GM19468 (cell line): ENCODE measurements at regions not wholly inside any gene's neighbourhood (a gene's known extent, or its start where the extent isn't known, plus 50 kb on each side); places are given as distances from the start of the nearest gene placed in this dataset.

Experiments used
- ATAC-seq: cut with Tn5 transposase; IDR thresholded peaks from one replicate; pipeline ENCODE4 v1.9.1; 2021; ENCODE audit warnings: mild to moderate bottlenecking, moderate library complexity, moderate number of reproducible peaks; ENCODE audit not compliant: unreplicated experiment; ENCODE audit errors: extremely low read depth

DNA sequence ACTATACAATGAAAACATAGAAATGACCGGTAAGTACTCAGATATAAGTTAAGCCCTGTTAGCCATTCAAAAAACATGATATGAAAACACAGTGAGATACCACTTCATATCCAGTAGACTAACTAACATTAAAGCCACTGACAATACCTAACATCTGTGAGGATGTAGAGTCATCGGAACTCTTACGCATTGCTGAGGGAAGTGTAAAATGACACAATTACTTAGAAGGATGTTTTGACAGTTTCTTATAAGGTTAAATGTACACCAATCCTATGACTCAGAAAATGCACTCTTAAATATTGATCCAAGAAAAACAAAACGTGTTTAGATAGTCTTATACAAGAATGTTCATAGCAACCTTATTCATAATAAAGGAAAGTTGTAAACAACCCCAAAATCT is 782.9 kb downstream of the BCL11B start:
- ATAC-seq, result no peak

DNA sequence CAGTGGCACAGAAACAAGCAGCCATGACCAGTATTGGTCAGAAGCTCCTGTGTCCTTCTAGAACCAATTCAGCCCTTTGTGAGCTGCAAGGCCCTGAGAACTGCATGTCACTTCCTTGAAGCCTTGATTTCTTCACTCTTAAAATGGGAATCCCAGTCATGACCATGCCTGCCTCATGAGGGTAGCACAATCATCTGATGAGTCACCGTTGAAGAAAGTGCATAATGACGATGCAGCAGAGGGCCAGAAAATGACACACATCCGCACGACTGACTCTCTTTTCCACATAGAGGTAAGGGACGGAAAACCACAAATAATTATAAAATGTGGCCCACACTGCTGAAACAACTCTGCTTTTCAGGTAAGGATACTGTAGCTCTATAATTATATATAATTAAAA is 777.4 kb downstream of the BCL11B start:
- no peak for ATAC-seq

GRCh38 chr14:98498019-98498885 is 773.7 kb downstream of the BCL11B start:
- ATAC-seq, result no peak

DNA sequence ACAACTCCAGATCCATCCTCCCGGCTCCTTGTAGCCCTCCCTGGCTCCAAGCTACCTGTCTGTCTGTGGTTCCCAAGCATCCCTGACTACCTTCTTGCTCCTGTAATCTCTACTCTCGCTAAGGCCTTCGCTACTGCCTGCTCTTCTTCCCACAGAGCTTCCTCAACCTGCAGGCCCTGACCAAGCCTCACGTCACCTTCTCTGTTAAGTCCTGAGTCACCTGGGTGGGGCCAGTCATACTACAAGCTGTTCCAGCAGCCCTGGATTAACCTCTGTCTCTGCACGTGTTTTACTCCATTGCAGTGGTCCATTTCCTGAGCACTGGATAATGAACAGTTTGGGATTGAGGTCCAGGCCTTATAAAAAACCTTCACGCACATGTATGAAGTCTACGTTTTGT is 770.7 kb downstream of the BCL11B start:
- no peak for ATAC-seq

DNA sequence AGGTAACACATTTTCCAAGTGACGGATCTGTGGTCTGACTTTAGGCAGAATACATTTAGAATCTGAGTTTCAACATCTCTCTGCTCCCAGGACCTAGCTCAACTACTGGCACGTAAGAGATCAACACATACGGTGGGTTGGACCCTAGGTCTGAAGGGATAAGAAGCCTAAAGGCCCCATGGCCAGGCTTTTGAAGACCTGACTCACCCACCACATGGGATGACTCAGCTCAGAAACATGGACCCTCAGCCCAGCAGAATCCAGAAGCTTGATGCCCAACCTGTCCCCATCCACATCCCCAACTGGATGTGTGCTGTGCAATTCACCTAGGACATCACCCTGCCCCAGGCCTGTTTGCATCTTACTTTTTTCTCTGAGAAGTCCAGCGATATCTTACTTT is 770.2 kb downstream of the BCL11B start:
- no peak for ATAC-seq

DNA sequence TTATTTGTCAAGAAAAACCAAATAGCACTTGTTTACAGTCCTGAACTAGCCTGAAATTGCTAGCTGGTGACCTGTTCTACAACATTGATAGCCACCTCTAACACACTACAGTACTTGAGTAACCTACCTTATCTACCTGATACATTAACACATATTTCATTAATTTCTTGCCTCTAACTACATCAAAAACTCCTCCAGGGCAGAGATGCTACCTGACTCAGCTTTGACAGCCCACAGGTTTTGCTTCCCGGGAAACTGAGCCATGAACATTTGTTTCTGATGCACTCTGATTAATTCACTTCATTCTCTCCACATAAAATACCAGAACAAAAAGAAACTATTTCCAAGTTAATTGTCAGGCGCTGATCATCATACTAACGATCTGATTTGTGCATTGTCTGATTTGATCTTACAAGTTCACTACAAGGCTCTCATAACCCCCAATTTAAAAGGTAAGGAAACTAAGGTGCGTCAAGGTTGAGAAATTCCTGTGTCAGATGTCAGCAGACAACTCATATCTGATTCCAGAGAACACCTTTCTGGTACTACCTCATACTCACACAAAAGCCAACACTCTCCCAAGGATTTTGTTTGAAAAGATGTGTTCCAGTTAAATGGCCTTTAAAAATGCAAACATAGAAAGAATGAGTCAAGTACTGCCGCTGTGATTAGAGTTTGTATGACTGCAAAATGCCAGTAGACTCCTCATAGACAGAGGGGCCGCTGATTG is 768.7 kb downstream of the BCL11B start:
- ATAC-seq, result no peak

DNA sequence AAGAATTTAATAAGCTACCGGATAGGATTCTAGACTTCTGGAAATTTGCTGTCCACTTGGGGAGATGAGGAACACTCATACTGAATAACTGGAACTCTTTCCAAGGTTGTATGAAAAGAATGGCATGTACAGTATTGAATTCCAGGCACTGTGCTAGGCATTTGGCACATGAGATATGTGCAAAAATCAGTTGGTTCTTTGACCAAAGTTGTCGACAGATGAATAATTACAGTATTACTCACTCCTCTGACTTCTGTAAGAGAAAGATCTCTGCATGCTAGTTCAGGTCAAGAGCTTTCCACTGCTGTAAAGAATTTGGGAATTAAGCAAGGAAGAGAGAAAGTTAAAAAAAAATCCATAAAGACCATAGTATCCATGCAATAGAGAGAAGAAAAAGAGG is 764.7 kb downstream of the BCL11B start:
- no peak for ATAC-seq

- no peak for ATAC-seq
Observed at GRCh38 chr14:98510392-98510791, 761.6 kb downstream of the BCL11B start.

- ATAC-seq, result no peak
Observed at GRCh38 chr14:98512501-98513251, 759.3 kb downstream of the BCL11B start.

GRCh38 chr14:98513558-98513957 is 758.4 kb downstream of the BCL11B start:
- ATAC-seq, result no peak

- no peak for ATAC-seq
Observed at GRCh38 chr14:98514016-98514415, 758.0 kb downstream of the BCL11B start.

DNA sequence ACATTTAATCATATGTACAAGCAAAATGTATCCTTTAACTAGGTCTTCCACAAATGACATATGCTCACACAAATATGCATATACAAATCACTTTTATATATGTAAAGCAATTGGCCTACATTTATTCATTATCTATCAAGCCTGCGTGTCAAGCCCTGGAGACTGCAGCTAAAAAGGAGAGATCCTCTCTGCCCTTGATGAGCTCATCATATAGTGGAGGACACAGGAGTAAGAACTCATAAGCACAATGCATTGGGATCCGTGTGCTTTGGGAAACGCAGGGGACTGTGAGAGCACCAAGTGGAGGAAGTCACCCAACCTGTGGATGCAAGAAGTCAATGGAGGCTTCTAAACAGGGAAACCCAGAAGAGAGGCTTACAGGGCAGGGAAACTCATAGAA is 735.7 kb downstream of the BCL11B start:
- ATAC-seq, result no peak

DNA sequence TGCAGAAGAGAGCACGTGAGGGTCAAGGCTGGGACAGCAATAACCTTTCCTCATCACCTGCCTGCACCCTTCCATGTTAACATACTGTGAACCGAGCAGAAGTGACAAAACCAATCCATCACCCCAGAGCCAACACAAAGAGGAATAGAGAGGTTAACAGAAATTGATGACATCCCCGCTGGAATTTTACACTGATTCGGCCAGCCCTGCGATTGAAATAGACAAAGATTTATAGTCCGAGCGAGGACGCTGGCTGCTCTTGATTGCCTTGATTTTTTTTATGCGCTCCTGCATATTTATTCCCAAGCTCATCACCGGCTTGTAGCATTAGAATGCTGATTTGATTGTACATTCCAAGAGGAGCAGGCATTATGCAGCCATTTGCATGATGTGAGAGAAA is 729.7 kb downstream of the BCL11B start:
- ATAC-seq, result no peak

DNA sequence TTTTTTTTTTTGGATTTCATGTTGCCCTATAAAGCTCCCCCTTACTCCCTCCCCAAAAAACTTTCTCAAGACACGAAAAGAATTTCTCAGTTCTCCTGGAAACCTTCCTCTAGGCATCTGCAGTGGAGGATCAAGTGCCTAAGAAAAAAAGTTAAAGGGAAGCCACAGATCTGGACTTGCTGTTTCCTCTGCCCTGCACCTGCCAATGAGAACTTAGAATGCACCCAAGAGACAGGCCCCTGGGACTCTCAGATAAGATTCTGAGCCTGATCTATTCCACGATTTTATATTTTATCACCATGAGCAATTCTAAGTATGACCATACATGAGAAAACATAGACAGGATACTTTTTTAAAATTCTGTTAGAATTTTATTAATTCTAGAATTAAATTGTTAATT is 728.9 kb downstream of the BCL11B start:
- no peak for ATAC-seq

GRCh38 chr14:98544174-98544573 is 727.8 kb downstream of the BCL11B start:
- ATAC-seq, result no peak

GRCh38 chr14:98545181-98545580 is 726.8 kb downstream of the BCL11B start:
- no peak for ATAC-seq

GRCh38 chr14:98548071-98548686 is 723.8 kb downstream of the BCL11B start:
- no peak for ATAC-seq

DNA sequence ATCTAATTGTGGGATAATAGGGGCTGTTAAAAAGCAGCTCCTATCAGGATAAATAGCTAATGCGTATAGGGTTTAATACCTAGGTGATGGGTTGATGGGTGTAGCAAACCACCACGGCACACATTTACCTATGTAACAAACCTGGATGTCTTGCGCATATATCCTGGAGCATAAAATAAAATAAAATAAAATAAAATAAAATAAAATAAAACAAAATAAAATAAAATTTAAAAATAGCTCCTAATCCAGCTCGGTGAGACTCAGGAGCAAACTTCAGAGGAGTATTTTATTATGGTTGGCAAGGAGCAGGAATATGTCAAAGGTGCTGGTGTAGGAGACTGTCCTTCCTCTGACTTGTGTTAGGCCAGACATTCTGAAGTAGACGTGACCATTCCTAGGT is 721.0 kb downstream of the BCL11B start:
- ATAC-seq, result no peak

DNA sequence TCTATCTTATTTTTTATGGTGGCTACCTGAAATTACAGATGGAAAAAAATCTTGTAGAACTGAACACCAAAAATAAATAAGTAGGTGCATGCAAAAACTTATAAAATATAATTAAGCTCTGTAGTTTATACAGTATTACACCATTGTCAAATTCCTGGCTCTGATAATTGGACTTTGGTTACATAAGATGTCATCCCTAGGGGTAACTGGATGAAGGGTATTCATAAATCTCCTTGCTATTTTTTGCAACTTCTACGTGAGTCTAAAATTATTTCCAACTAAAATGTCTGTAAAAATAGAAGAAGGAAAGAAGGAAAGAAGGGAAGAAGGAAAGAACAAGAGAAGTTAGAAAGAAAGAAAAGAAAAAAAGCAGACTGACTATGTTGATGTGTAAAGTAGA is 716.6 kb downstream of the BCL11B start:
- ATAC-seq, result no peak

DNA sequence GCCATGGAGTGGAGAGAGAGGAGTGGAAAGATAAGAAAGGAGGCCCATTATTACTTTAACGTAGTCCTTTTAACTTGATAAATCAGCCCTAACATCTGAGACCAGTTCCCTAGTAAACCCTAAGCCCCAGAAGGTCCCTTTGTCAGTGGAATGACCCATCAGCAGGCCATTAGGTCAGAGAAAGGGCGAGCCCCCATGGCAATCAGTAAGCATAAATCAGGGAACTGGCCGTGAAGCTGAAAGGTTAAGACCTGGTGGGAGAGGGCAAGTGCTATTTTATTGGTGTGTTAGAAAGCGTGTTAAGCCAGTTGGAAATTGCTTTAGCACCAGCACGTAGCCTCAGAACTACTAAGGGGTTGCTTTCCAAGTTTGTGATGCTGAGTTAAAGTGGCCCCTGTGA is 708.0 kb downstream of the BCL11B start:
- ATAC-seq, result no peak

DNA sequence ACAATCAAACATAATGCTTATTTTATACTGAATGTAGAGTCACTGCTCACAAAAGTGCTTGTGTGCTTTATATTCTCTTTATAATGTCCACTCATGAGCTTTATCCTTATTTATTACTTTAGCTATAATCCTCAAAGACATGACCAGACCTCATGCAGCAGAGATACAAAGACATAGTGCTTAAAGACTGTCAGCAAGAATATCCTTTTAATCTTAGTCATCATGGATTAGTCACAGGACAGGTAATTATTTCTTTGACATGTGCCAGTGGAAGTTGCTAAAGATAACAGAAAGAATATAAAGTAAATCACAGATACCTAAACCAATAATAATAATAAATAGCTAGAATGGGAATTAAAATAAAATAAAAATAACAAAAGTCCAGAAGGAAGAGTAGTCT is 707.5 kb downstream of the BCL11B start:
- no peak for ATAC-seq
